A673 (cell line): ENCODE measurements at regions not wholly inside any gene's neighbourhood (a gene's known extent, or its start where the extent isn't known, plus 50 kb on each side); places are given as distances from the start of the nearest gene placed in this dataset.

ENCODE experiments used
- BruUV-seq: library from RNA; stranded (reverse); fragments of 400-500 nt; replicated peaks from 2 replicates; lab custom pipeline; 2021; lab: Mats Ljungman, UMichigan
- CTCF ChIA-PET: fragments of 300-600 bp; sonication (Branson Sonifier 250); formaldehyde crosslinking; loops from one replicate; lab custom pipeline; 2022; ENCODE audit warnings: antibody characterized with exemption; lab: Charles Lee
- POLR2A ChIA-PET: fragments of 300-600 bp; sonication (Branson Sonifier 250); formaldehyde crosslinking; loops from one replicate; lab custom pipeline; 2022; ENCODE audit warnings: antibody characterized with exemption; ENCODE audit not compliant: low non-redundant PET; lab: Charles Lee
- DNase-seq: peaks from one replicate; pipeline ENCODE4 v3.0.0-alpha.2; 2015; ENCODE audit warnings: low spot score
- H3K27ac ChIP-seq: fragments of 200-600 bp; sonication (generic); 2 replicates; pipeline ENCODE4 v1.5.1; 2016; ENCODE audit warnings: mixed run types, low read depth, mild to moderate bottlenecking, mixed read lengths, antibody characterized with exemption, low read length; ENCODE audit not compliant: poor library complexity, severe bottlenecking
- H3K27me3 ChIP-seq: fragments of 200-600 bp; sonication (generic); replicated peaks from 2 replicates; pipeline ENCODE4 v1.6.1; 2017; ENCODE audit warnings: mixed run types, low read depth, mild to moderate bottlenecking, mixed read lengths, antibody characterized with exemption, low read length; ENCODE audit not compliant: insufficient read depth, poor library complexity
- H3K36me3 ChIP-seq: fragments of 200-600 bp; sonication (generic); 2 replicates; pipeline ENCODE4 v1.6.1; 2016; ENCODE audit warnings: mixed run types, mild to moderate bottlenecking, mixed read lengths, antibody characterized with exemption, low read length; ENCODE audit not compliant: insufficient read depth, poor library complexity, severe bottlenecking
- H3K4me1 ChIP-seq: fragments of 200-600 bp; sonication (generic); 2 replicates; pipeline ENCODE4 v1.6.1; 2017; ENCODE audit warnings: mixed run types, mild to moderate bottlenecking, mixed read lengths, antibody characterized with exemption, low read length; ENCODE audit not compliant: insufficient read depth, poor library complexity, severe bottlenecking
- H3K4me3 ChIP-seq: fragments of 200-600 bp; sonication (generic); 2 replicates; pipeline ENCODE4 v1.5.1; 2016; ENCODE audit warnings: low read depth, mixed run types, mild to moderate bottlenecking, mixed read lengths, low read length; ENCODE audit not compliant: poor library complexity, severe bottlenecking
- H3K9me3 ChIP-seq: fragments of 200-600 bp; sonication (generic); 2 replicates; pipeline ENCODE4 v1.6.1; 2016; ENCODE audit warnings: mixed run types, low read depth, mild to moderate bottlenecking, mixed read lengths, antibody characterized with exemption, low read length; ENCODE audit not compliant: poor library complexity, severe bottlenecking
- CTCF ChIP-seq: fragments of 300-800, 200-600 bp; sonication (generic); conservative IDR thresholded peaks from 2 replicates; pipeline ENCODE4 v1.5.1; 2017; ENCODE audit warnings: low read depth, mild to moderate bottlenecking, antibody characterized with exemption, low read length, moderate library complexity, mixed read lengths
- EZH2 ChIP-seq: fragments of 200-600 bp; sonication (generic); IDR thresholded peaks from 2 replicates; pipeline ENCODE4 v1.6.1; 2017; ENCODE audit warnings: borderline replicate concordance, low read depth, mild to moderate bottlenecking, mixed read lengths, antibody characterized with exemption, low read length; ENCODE audit not compliant: poor library complexity, severe bottlenecking
- intact Hi-C: fragments of 100-400 bp; cut with micrococcal nuclease; formaldehyde crosslinking; loops from one replicate; pipeline ENCODE4 v1.10.0; 2022; ENCODE audit not compliant: unreplicated experiment

DNA sequence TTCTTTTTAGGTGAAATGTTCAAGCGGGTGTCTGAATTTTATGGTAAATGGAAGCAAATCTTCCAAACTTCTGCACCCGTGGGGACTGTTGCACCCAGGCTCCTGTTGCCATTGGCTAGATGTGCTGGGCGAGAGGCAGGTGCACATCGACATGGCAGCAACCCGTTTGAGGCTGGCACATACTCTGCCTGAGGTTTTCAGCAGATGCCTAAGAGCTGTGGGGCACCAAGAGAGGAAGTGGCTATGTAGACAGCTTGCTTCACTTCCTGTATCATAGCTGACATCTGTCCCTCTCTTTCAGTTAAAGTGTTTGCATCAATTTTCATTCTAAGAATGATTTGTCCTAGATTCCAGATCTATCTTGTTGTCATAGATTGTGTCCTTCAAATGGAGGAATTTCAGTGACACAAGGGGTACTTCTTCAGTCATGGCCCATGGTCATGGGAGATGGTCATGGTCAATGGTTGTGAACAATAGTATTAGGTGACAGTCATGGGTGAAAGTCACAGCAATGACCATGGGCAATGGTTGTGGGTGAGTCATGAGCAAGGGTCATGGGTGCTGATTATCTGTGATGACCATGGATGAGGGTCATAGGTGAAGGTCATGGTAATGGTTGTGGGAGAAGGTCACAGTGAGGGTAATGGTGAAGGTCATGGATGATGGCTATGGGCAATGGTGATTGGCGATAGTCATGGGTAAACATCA lies 115.1 kb upstream of the IRX4 start:
- CTCF ChIA-PET: no interaction called here
- DNase-seq: no peak
- TF ChIP-seq EZH2: no peak
- no peak for TF ChIP-seq CTCF
- Histone ChIP-seq H3K36me3 (no peaks in the 10 kb centered on the region), H3K27me3 (peaks cover 26% of the 10 kb centered on the region), H3K4me1 (no peaks in the 10 kb centered on the region), H3K4me3 (no peak overlapping the region), H3K27ac (no peak overlapping the region), H3K9me3 (no peaks in the 10 kb centered on the region)
- POLR2A ChIA-PET: no interaction called here
- intact Hi-C loops: no loop called here
- BruUV-seq: no TSS peak

- Histone ChIP-seq H3K27me3 (peaks cover 24% of the 10 kb centered on the region), H3K36me3 (no peaks in the 10 kb centered on the region), H3K27ac (no peak overlapping the region), H3K4me1 (no peaks in the 10 kb centered on the region), H3K4me3 (no peak overlapping the region), H3K9me3 (no peaks in the 10 kb centered on the region)
- TF ChIP-seq CTCF (no peak), EZH2 (no peak)
- CTCF ChIA-PET: no interaction called here
- POLR2A ChIA-PET: no interaction called here
- intact Hi-C loops: no loop called here
- no TSS peak for BruUV-seq
- DNase-seq: no peak
These were observed 112.8 kb upstream of the IRX4 start for GRCh38 chr5:1995491-1995890.

- CTCF ChIA-PET: no interaction called here
- H3K27me3 ChIP-seq: peaks cover 72% of the 10 kb centered on the region
- DNase-seq: no peak
- intact Hi-C loops: no loop called here
- no peaks in the 10 kb centered on the region for H3K36me3 ChIP-seq
- no peaks in the 10 kb centered on the region for H3K9me3 ChIP-seq
- no peaks in the 10 kb centered on the region for H3K4me1 ChIP-seq
- TF ChIP-seq EZH2: no peak
- TF ChIP-seq CTCF: no peak
- no TSS peak for BruUV-seq
- POLR2A ChIA-PET: no interaction called here
- no peak overlapping the region for H3K4me3 ChIP-seq
- H3K27ac ChIP-seq: no peak overlapping the region
These were observed 104.7 kb upstream of the IRX4 start for GRCh38 chr5:1987471-1987870.
